ENCODE measurements at regions not wholly inside any gene's neighbourhood (a gene's known extent, or its start where the extent isn't known, plus 50 kb on each side); places are given as distances from the start of the nearest gene placed in this dataset.
"Not testable (repeated sequence)": the region's sequence is repeated elsewhere in the genome, so short reads cannot be mapped to it uniquely, and the experiment has no call there.

- H3K36me3 ChIP-seq, result no peaks in the 10 kb centered on the region
- ATAC-seq (ENCODE audit: insufficient number of reproducible peaks, low FRiP score, low read depth) (no peak), DNase-seq (ENCODE audit: low spot score) (no peak)
- TF ChIP-seq CTCF (IDR thresholded peaks at IDR 0.05), result no peak
- H3K9me3 ChIP-seq, result no peaks in the 10 kb centered on the region
- H3K27ac ChIP-seq, result no peak overlapping the region
- H3K27me3 ChIP-seq (replicated peaks; ENCODE audit: insufficient read depth), result no peaks in the 10 kb centered on the region
- no peaks in the 10 kb centered on the region for H3K4me1 ChIP-seq (ENCODE audit: control insufficient read depth in 1 of 2, low read depth in 2 of 2)
- no peak overlapping the region for H3K4me3 ChIP-seq
Observed at GRCh38 chr2:194382221-194382620, 1274.8 kb upstream of the SLC39A10 start.

GRCh38 chr2:194380011-194380410 is 1277.0 kb upstream of the SLC39A10 start:
- no peak overlapping the region for H3K4me3 ChIP-seq
- no peak for DNase-seq (ENCODE audit: low spot score)
- no peak for TF ChIP-seq CTCF (IDR thresholded peaks at IDR 0.05)
- no peak for ATAC-seq (ENCODE audit: insufficient number of reproducible peaks, low FRiP score, low read depth)
- H3K4me1 ChIP-seq (ENCODE audit: control insufficient read depth in 1 of 2, low read depth in 2 of 2), result no peaks in the 10 kb centered on the region
- H3K9me3 ChIP-seq, result no peaks in the 10 kb centered on the region
- H3K36me3 ChIP-seq, result no peaks in the 10 kb centered on the region
- no peak overlapping the region for H3K27ac ChIP-seq
- no peaks in the 10 kb centered on the region for H3K27me3 ChIP-seq (replicated peaks; ENCODE audit: insufficient read depth)

- not testable (repeated sequence) for H3K4me1 ChIP-seq (ENCODE audit: control insufficient read depth in 1 of 2, low read depth in 2 of 2); ATAC-seq (ENCODE audit: insufficient number of reproducible peaks, low FRiP score, low read depth); H3K4me3 ChIP-seq; H3K36me3 ChIP-seq; DNase-seq (ENCODE audit: low spot score); H3K27ac ChIP-seq; H3K9me3 ChIP-seq; H3K27me3 ChIP-seq (replicated peaks; ENCODE audit: insufficient read depth)
Observed at GRCh38 chr2:194367390-194367789, 1289.6 kb upstream of the SLC39A10 start.

- DNase-seq (ENCODE audit: low spot score) (no peak), ATAC-seq (ENCODE audit: insufficient number of reproducible peaks, low FRiP score, low read depth) (no peak)
- H3K27me3 ChIP-seq (replicated peaks; ENCODE audit: insufficient read depth), result no peaks in the 10 kb centered on the region
- H3K27ac ChIP-seq, result no peak overlapping the region
- no peak overlapping the region for H3K4me3 ChIP-seq
- TF ChIP-seq CTCF (IDR thresholded peaks at IDR 0.05), result no peak
- H3K4me1 ChIP-seq (ENCODE audit: control insufficient read depth in 1 of 2, low read depth in 2 of 2), result no peaks in the 10 kb centered on the region
- H3K36me3 ChIP-seq, result no peaks in the 10 kb centered on the region
- H3K9me3 ChIP-seq, result no peaks in the 10 kb centered on the region
Observed at GRCh38 chr2:194363878-194364277, 1293.1 kb upstream of the SLC39A10 start.

GRCh38 chr2:194363295-194363694 is 1293.7 kb upstream of the SLC39A10 start:
- no peak for ATAC-seq (ENCODE audit: insufficient number of reproducible peaks, low FRiP score, low read depth)
- DNase-seq (ENCODE audit: low spot score), result no peak

More at GRCh38 chr2:194363295-194363694, 1293.7 kb upstream of the SLC39A10 start:
- no peaks in the 10 kb centered on the region for H3K27me3 ChIP-seq (replicated peaks; ENCODE audit: insufficient read depth)
- H3K27ac ChIP-seq, result no peak overlapping the region
- H3K4me3 ChIP-seq, result no peak overlapping the region
- no peak for TF ChIP-seq CTCF (IDR thresholded peaks at IDR 0.05)
- H3K9me3 ChIP-seq, result no peaks in the 10 kb centered on the region
- H3K36me3 ChIP-seq, result no peaks in the 10 kb centered on the region
- H3K4me1 ChIP-seq (ENCODE audit: control insufficient read depth in 1 of 2, low read depth in 2 of 2), result no peaks in the 10 kb centered on the region

Measured in thoracic aorta (tissue), 2 donors.